ENCODE measurements at regions not wholly inside any gene's neighbourhood (a gene's known extent, or its start where the extent isn't known, plus 50 kb on each side); places are given as distances from the start of the nearest gene placed in this dataset.

DNA sequence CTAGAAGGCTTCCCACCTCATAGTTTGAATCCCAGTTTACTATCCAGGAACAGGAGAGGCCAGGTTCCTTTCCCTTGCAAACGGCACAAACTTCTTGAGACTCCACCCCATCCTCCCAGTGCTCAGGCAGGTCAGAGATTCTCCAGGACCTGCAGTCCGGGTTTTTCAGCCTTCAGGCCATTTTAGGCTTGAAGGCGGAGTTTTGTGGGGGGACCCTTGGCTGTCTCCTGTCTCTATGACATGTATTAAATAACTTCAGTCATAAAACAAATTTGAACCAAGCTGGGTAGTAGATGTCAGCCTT lies 230.1 kb downstream of the NFATC2 start:
- Mint-ChIP-seq H3K9me3 (no peaks in the 10 kb centered on the region), H3K4me3 (no peak overlapping the region), H3K27me3 (ENCODE audit: low read depth) (peaks cover 24% of the 10 kb centered on the region), H3K4me1 (ENCODE audit: low read depth) (no peaks in the 10 kb centered on the region), H3K36me3 (ENCODE audit: low read depth) (no peaks in the 10 kb centered on the region), H3K27ac (no peak overlapping the region)

- Mint-ChIP-seq H3K4me1 (ENCODE audit: low read depth) (peaks cover 1% of the 10 kb centered on the region), H3K27ac (no peak overlapping the region), H3K27me3 (ENCODE audit: low read depth) (peaks cover 26% of the 10 kb centered on the region), H3K9me3 (no peaks in the 10 kb centered on the region), H3K4me3 (no peak overlapping the region), H3K36me3 (ENCODE audit: low read depth) (no peaks in the 10 kb centered on the region)
These were observed 230.7 kb downstream of the NFATC2 start for GRCh38 chr20:51311636-51312479.

DNA sequence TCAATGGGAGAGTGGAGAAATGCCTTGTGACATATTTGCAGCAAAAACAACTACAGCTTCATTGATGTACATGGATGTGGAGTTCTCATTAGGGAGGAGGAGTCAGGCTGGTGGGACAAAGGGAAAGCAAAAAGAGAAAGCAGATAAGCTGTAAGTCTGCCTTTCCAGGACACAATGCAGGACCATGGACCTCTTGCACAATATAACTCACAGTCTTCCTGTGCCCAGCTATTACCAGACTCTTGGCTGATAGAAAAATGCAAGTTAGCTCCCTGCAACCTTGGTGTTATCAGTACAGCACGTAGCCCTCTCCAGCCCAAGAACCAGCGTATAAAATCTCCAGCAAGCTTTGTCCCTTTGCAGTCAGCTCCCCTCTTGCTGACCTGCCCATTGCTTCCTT lies 232.3 kb downstream of the NFATC2 start:
- H3K36me3 Mint-ChIP-seq (ENCODE audit: low read depth) = no peaks in the 10 kb centered on the region
- H3K4me3 Mint-ChIP-seq = no peak overlapping the region
- H3K27me3 Mint-ChIP-seq (ENCODE audit: low read depth) = peaks cover 32% of the 10 kb centered on the region
- H3K9me3 Mint-ChIP-seq = no peaks in the 10 kb centered on the region
- H3K27ac Mint-ChIP-seq = no peak overlapping the region
- peaks cover 2% of the 10 kb centered on the region for H3K4me1 Mint-ChIP-seq (ENCODE audit: low read depth)

DNA sequence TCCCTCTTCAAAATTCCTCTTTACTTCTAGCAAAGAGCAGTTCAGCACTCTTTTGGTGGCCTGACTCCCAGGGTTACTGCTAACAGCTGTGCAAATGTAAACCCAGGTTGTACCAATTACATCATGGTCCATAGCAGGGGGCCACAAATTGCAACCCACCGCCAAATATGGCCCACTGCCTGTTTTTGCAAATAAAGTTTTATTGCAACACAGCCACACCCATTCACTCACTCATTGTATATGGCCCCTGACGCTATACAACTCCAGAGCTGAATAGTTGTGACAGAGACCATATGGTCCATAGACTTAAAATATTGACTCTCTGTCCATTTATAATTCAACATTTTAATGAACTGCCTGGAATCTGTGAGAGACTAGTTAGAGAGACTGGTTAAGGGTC lies 233.4 kb downstream of the NFATC2 start:
- Mint-ChIP-seq H3K9me3 (no peaks in the 10 kb centered on the region), H3K27ac (no peak overlapping the region), H3K27me3 (ENCODE audit: low read depth) (peaks cover 32% of the 10 kb centered on the region), H3K4me1 (ENCODE audit: low read depth) (peaks cover 2% of the 10 kb centered on the region), H3K36me3 (ENCODE audit: low read depth) (no peaks in the 10 kb centered on the region), H3K4me3 (no peak overlapping the region)

GRCh38 chr20:51306521-51307358 lies 235.8 kb downstream of the NFATC2 start:
- Mint-ChIP-seq H3K4me1 (ENCODE audit: low read depth) (peaks cover 2% of the 10 kb centered on the region), H3K36me3 (ENCODE audit: low read depth) (no peaks in the 10 kb centered on the region), H3K4me3 (no peak overlapping the region), H3K27ac (no peak overlapping the region), H3K27me3 (ENCODE audit: low read depth) (peaks cover 28% of the 10 kb centered on the region), H3K9me3 (no peaks in the 10 kb centered on the region)

- Mint-ChIP-seq H3K36me3 (ENCODE audit: low read depth) (no peaks in the 10 kb centered on the region), H3K9me3 (no peaks in the 10 kb centered on the region), H3K4me3 (no peak overlapping the region), H3K27me3 (ENCODE audit: low read depth) (peaks cover 23% of the 10 kb centered on the region), H3K27ac (no peak overlapping the region), H3K4me1 (ENCODE audit: low read depth) (peaks cover 2% of the 10 kb centered on the region)
These were observed 236.4 kb downstream of the NFATC2 start for GRCh38 chr20:51306081-51306480.

GRCh38 chr20:51305316-51306052 lies 237.0 kb downstream of the NFATC2 start:
- H3K27me3 Mint-ChIP-seq (ENCODE audit: low read depth) = peaks cover 22% of the 10 kb centered on the region
- H3K27ac Mint-ChIP-seq = no peak overlapping the region
- H3K36me3 Mint-ChIP-seq (ENCODE audit: low read depth) = no peaks in the 10 kb centered on the region
- no peak overlapping the region for H3K4me3 Mint-ChIP-seq
- H3K4me1 Mint-ChIP-seq (ENCODE audit: low read depth) = peaks cover 2% of the 10 kb centered on the region
- no peaks in the 10 kb centered on the region for H3K9me3 Mint-ChIP-seq

DNA sequence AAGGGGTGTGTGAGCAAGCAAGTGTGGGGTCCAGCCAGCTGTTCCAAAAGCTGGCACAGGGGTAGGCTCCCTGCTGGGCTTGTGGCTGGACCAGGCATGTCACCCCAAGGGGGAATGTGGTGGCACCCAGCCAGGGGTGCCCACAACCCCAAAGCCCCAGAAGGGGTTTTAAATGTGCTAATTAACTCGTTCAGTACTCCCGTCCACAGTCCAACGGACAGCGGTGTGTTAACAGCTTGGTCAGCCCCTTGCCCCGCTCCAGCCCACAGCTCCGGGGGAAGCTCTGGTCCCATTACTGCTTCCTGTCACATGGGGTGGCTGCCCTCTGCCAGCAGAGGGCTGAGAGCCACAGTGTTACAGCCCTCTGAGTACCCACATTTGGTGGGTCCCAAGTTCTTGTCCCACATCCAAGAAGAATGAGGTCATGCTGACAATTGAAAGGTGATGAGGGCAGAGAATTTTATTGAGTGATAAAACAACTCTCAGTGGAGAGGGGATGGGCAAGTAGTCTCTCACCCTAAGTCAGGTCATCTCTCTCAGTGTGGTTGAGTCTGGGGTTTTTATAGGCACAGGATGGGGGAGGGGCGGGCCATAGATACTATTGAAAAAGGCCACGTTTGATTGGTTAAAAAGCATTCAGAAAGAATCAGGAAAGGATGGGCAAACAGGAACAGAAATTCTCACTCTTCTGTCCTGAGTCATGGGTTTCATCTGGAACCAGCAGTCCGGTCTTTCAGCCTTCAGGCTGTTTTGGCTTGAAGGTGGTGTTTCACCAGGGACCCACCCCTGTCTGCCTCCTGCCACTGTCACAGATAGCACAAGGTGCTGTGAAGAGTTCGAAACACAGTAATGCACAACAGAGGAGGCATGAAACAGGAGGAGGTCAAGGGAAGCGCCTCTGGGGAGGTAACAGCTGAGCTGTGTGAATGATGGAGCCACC lies 238.5 kb downstream of the NFATC2 start:
- H3K4me1 Mint-ChIP-seq (ENCODE audit: low read depth) = peaks cover 2% of the 10 kb centered on the region
- H3K9me3 Mint-ChIP-seq = no peaks in the 10 kb centered on the region
- no peak overlapping the region for H3K27ac Mint-ChIP-seq
- no peaks in the 10 kb centered on the region for H3K36me3 Mint-ChIP-seq (ENCODE audit: low read depth)
- H3K4me3 Mint-ChIP-seq = no peak overlapping the region
- peaks cover 20% of the 10 kb centered on the region for H3K27me3 Mint-ChIP-seq (ENCODE audit: low read depth)

DNA sequence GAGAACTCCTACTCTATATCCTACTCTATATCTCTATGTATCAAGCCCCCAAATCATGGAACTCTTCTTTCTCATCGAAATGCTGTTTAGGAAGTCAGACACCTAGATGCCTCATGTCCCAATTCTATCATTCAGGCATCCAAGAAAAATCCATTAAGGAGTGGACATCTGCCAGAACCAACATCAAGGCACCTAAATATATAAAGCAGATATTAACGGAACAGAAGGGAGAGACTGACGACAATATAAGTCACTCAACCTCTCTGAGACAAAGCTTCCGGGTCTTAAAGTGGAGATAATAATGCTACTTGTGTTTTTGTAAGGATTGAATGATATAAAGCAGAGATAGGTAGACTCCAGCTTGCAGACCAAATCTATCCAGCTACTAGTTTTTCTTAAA lies 241.5 kb downstream of the NFATC2 start:
- no peaks in the 10 kb centered on the region for H3K9me3 Mint-ChIP-seq
- H3K27me3 Mint-ChIP-seq (ENCODE audit: low read depth) = peaks cover 11% of the 10 kb centered on the region
- no peaks in the 10 kb centered on the region for H3K36me3 Mint-ChIP-seq (ENCODE audit: low read depth)
- no peak overlapping the region for H3K4me3 Mint-ChIP-seq
- no peak overlapping the region for H3K27ac Mint-ChIP-seq
- H3K4me1 Mint-ChIP-seq (ENCODE audit: low read depth) = no peaks in the 10 kb centered on the region

DNA sequence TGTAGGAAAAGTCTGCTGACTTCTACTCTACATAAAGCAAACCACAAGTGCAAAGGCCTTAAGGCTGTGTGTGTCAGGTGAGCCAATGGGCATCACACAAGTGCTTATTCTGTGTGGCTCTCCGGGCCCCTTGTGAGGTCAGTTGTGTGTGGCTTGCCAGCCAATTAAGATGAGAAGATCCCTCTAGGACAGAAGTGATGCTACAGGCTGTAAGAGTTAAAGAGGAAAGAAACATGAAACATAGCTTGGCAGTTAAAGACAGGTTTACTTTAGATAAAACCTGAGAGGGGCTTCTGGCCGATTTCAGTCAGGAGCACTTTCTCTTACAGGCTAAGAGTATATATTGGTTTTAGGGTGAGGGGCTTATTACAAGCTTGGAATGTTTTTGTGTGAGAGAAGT lies 242.4 kb downstream of the NFATC2 start:
- Mint-ChIP-seq H3K9me3 (no peaks in the 10 kb centered on the region), H3K4me3 (no peak overlapping the region), H3K4me1 (ENCODE audit: low read depth) (no peaks in the 10 kb centered on the region), H3K27me3 (ENCODE audit: low read depth) (peaks cover 7% of the 10 kb centered on the region), H3K36me3 (ENCODE audit: low read depth) (no peaks in the 10 kb centered on the region), H3K27ac (no peak overlapping the region)

DNA sequence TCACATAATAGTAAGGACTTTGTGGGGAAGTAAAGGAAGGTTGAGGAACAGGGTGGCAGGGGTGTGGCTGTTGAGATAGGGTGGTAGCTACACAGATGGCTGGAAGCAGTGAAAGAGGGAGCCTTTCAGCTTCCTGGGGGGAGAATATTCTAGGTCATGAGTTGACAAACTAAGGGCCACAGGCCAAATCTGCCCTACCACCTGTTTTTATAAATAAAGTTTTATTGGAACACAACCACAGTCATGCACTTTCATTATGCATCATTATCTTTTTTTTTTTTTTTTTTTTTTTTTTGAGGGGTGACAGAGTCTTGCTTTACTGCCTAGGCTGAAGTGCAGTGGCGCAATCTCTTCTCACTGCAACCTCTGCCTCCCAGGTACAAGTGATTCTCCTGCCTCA lies 243.1 kb downstream of the NFATC2 start:
- Mint-ChIP-seq H3K27me3 (ENCODE audit: low read depth) (peaks cover 10% of the 10 kb centered on the region), H3K36me3 (ENCODE audit: low read depth) (no peaks in the 10 kb centered on the region), H3K4me3 (no peak overlapping the region), H3K9me3 (no peaks in the 10 kb centered on the region), H3K27ac (no peak overlapping the region), H3K4me1 (ENCODE audit: low read depth) (no peaks in the 10 kb centered on the region)

DNA sequence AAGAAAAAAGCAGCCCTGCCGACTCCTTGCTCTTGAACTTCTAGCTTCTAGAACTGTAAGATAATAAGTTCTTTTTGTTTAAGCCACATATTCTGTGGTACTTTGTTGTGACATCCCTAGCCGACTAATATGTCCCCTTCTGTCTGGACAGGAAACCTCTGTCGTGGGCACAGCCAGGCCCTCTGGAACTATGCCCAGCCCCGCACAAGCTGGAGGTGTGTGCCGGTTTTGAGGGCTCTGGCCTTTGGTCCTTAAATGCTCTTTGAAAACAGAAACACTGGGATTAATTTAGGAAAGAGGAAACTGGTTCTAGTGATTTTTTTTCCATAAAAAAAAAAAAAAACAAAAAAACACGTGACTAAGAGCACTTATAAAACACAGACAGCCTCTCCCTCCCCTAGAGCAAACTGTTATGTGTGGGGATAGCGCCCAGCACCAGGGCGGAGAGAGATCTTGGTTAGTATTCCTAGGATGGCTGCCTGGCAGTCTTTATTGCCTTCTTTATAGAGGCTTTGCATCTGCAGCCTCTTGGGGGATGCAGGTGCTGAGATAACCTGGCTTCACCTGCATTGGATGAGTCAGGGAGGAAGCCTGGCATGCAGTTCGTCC lies 244.3 kb downstream of the NFATC2 start:
- Mint-ChIP-seq H3K27me3 (ENCODE audit: low read depth) (peaks cover 11% of the 10 kb centered on the region), H3K9me3 (no peaks in the 10 kb centered on the region), H3K4me3 (no peak overlapping the region)

GRCh38 chr20:51287628-51288413 lies 254.7 kb downstream of the NFATC2 start:
- Mint-ChIP-seq H3K36me3 (ENCODE audit: low read depth) (no peaks in the 10 kb centered on the region), H3K4me3 (no peak overlapping the region), H3K4me1 (ENCODE audit: low read depth) (no peaks in the 10 kb centered on the region), H3K9me3 (no peaks in the 10 kb centered on the region), H3K27ac (no peak overlapping the region), H3K27me3 (ENCODE audit: low read depth) (no peaks in the 10 kb centered on the region)

More for the DNA sequence above, 244.3 kb downstream of the NFATC2 start:
- Mint-ChIP-seq H3K36me3 (ENCODE audit: low read depth) (no peaks in the 10 kb centered on the region), H3K4me1 (ENCODE audit: low read depth) (no peaks in the 10 kb centered on the region), H3K27ac (no peak overlapping the region)

All from T-helper 1 cell treated with Interleukin-12 subunit alpha and Interleukin-12 subunit beta and Interleukin-4 antibody, amounts not matched to agents 30 μg/mL and 1 μg/mL, for 36 hours (primary cell).